H9 (cell line): ENCODE measurements at regions not wholly inside any gene's neighbourhood (a gene's known extent, or its start where the extent isn't known, plus 50 kb on each side); places are given as distances from the start of the nearest gene placed in this dataset.
A peak's percentile ranks its signal among the peaks of the same experiment; 100 is the strongest.

ENCODE experiments used
- DNase-seq: peaks from one replicate; pipeline ENCODE4 v3.0.0-alpha.2; 2017
- H2AFZ ChIP-seq: one replicate; pipeline ENCODE4 v1.6.1; 2013; ENCODE audit warnings: mild to moderate bottlenecking, low read length, control low read depth, moderate library complexity
- H2AK5ac ChIP-seq: 2 replicates; pipeline ENCODE4 v1.6.1; 2013; ENCODE audit warnings: low read length, control low read depth, mixed read lengths; ENCODE audit not compliant: insufficient read length
- H2BK120ac ChIP-seq: one replicate; pipeline ENCODE4 v1.6.1; 2013; ENCODE audit warnings: low read depth, mild to moderate bottlenecking, low read length, control low read depth, inconsistent platforms; ENCODE audit not compliant: poor library complexity, severe bottlenecking
- H2BK12ac ChIP-seq: 2 replicates; pipeline ENCODE4 v1.6.1; 2013; ENCODE audit warnings: low read length, control low read depth, mixed read lengths, low read depth; ENCODE audit not compliant: insufficient read length
- H2BK15ac ChIP-seq: 2 replicates; pipeline ENCODE4 v1.6.1; 2013; ENCODE audit warnings: low read depth, low read length, control low read depth
- H2BK20ac ChIP-seq: one replicate; pipeline ENCODE4 v1.6.1; 2013; ENCODE audit warnings: low read depth, mild to moderate bottlenecking, low read length, control low read depth, inconsistent platforms; ENCODE audit not compliant: poor library complexity, severe bottlenecking
- H2BK5ac ChIP-seq: 2 replicates; pipeline ENCODE4 v1.6.1; 2013; ENCODE audit warnings: low read length, control low read depth, mixed read lengths; ENCODE audit not compliant: insufficient read length
- H3K14ac ChIP-seq: 2 replicates; pipeline ENCODE4 v1.6.1; 2013; ENCODE audit warnings: low read length, control low read depth; ENCODE audit not compliant: insufficient read depth
- H3K18ac ChIP-seq: 2 replicates; pipeline ENCODE4 v1.6.1; 2013; ENCODE audit warnings: low read depth, mild to moderate bottlenecking, mixed read lengths, low read length, control low read depth; ENCODE audit not compliant: insufficient read length
- H3K23ac ChIP-seq: 2 replicates; pipeline ENCODE4 v1.6.1; 2013; ENCODE audit warnings: low read length, control low read depth, mixed read lengths, low read depth; ENCODE audit not compliant: insufficient read length
- H3K23me2 ChIP-seq: 2 replicates; pipeline ENCODE4 v1.6.1; 2013; ENCODE audit warnings: low read depth, mild to moderate bottlenecking, mixed read lengths, low read length, control low read depth; ENCODE audit not compliant: insufficient read length, poor library complexity, severe bottlenecking
- H3K27ac ChIP-seq: 2 replicates; pipeline ENCODE4 v1.5.1; 2013; ENCODE audit warnings: low read length, control low read depth, mixed read lengths, low read depth; ENCODE audit not compliant: insufficient read length
- H3K27me3 ChIP-seq: 2 replicates; pipeline ENCODE4 v1.6.1; 2013; ENCODE audit warnings: low read length, control low read depth, inconsistent platforms; ENCODE audit not compliant: insufficient read depth
- H3K4ac ChIP-seq: 2 replicates; pipeline ENCODE4 v1.6.1; 2013; ENCODE audit warnings: low read depth, mild to moderate bottlenecking, control low read depth, inconsistent platforms, low read length, moderate library complexity
- H3K4me1 ChIP-seq: 2 replicates; pipeline ENCODE4 v1.6.1; 2013; ENCODE audit warnings: low read length, control low read depth, inconsistent platforms; ENCODE audit not compliant: insufficient read depth
- H3K4me2 ChIP-seq: 2 replicates; pipeline ENCODE4 v1.6.1; 2013; ENCODE audit warnings: low read length, control low read depth, mixed read lengths; ENCODE audit not compliant: insufficient read length, insufficient read depth
- H3K56ac ChIP-seq: 2 replicates; pipeline ENCODE4 v1.6.1; 2013; ENCODE audit warnings: low read depth, mild to moderate bottlenecking, mixed read lengths, low read length, control low read depth; ENCODE audit not compliant: insufficient read length
- H3K79me1 ChIP-seq: 2 replicates; pipeline ENCODE4 v1.6.1; 2013; ENCODE audit warnings: low read depth, mild to moderate bottlenecking, moderate library complexity, low read length, control low read depth, inconsistent platforms; ENCODE audit not compliant: insufficient read depth, poor library complexity, severe bottlenecking
- H3K79me2 ChIP-seq: 2 replicates; pipeline ENCODE4 v1.6.1; 2013; ENCODE audit warnings: low read length, control low read depth, inconsistent platforms; ENCODE audit not compliant: insufficient read depth
- H3K9ac ChIP-seq: 2 replicates; pipeline ENCODE4 v1.6.1; 2013; ENCODE audit warnings: low read length, control low read depth, mixed read lengths; ENCODE audit not compliant: insufficient read length; ENCODE audit errors: extremely low read depth
- H3K9me3 ChIP-seq: one replicate; pipeline ENCODE4 v1.6.1; 2013; ENCODE audit warnings: low read depth, low read length, inconsistent platforms; ENCODE audit not compliant: control insufficient read depth
- H3T11ph ChIP-seq: one replicate; pipeline ENCODE4 v1.6.1; 2013; ENCODE audit warnings: mild to moderate bottlenecking, low read length, control low read depth, inconsistent platforms
- H4K20me1 ChIP-seq: one replicate; pipeline ENCODE4 v1.6.1; 2013; ENCODE audit not compliant: control insufficient read depth, insufficient read length, insufficient read depth
- H4K5ac ChIP-seq: 2 replicates; pipeline ENCODE4 v1.6.1; 2013; ENCODE audit warnings: low read depth, mild to moderate bottlenecking, mixed read lengths, low read length, control low read depth; ENCODE audit not compliant: insufficient read length
- H4K8ac ChIP-seq: replicated peaks from 2 replicates; pipeline ENCODE4 v1.6.1; 2013; ENCODE audit warnings: low read length, control low read depth, mixed read lengths, low read depth; ENCODE audit not compliant: insufficient read length
- H4K91ac ChIP-seq: 2 replicates; pipeline ENCODE4 v1.6.1; 2013; ENCODE audit warnings: low read depth, mild to moderate bottlenecking, moderate library complexity, mixed read lengths, low read length, control low read depth; ENCODE audit not compliant: insufficient read length
- H3K27ac Mint-ChIP-seq, 3 experiments: 2 replicates in 2 of 3; 3 replicates in 1 of 3; pipeline ENCODE4 v1.8.0; 2020 to 2021; ENCODE audit warnings: mixed read lengths in 3 of 3, mild to moderate bottlenecking in 1 of 3, moderate library complexity in 1 of 3
- H3K27me3 Mint-ChIP-seq: 2 replicates; pipeline ENCODE4 v1.8.0; 2021; ENCODE audit warnings: low read depth, mild to moderate bottlenecking, moderate library complexity, mixed read lengths
- H3K36me3 Mint-ChIP-seq, 3 experiments: 2 replicates in 2 of 3; 3 replicates in 1 of 3; pipeline ENCODE4 v1.8.0; 2020 to 2021; ENCODE audit warnings: low read depth in 3 of 3, mixed read lengths in 3 of 3; ENCODE audit not compliant: insufficient read depth in 1 of 3
- H3K4me1 Mint-ChIP-seq, 2 experiments: 2 replicates each; pipeline ENCODE4 v1.8.0; 2020; ENCODE audit warnings: mixed read lengths in 2 of 2
- H3K4me3 Mint-ChIP-seq, 2 experiments: 2 replicates in 1 of 2; 3 replicates in 1 of 2; pipeline ENCODE4 v1.8.0; 2020 to 2021; ENCODE audit warnings: mild to moderate bottlenecking in 2 of 2, mixed read lengths in 2 of 2, moderate library complexity in 1 of 2
- H3K9me3 Mint-ChIP-seq, 2 experiments: 2 replicates in 1 of 2; 3 replicates in 1 of 2; pipeline ENCODE4 v1.8.0; 2020; ENCODE audit warnings: mild to moderate bottlenecking in 2 of 2, mixed read lengths in 2 of 2, moderate library complexity in 1 of 2
- WGBS: extraction: QIAGEN DNeasy Blood & Tissue Kit; methylation state at CpG from one replicate; pipeline ENCODE4 v1.1.7; 2013; ENCODE audit warnings: missing lambda C conversion rate, low lambda C conversion rate, mixed read lengths; ENCODE audit not compliant: insufficient read length; ENCODE audit errors: extremely low coverage; 5-methylcytosine and 5-hydroxymethylcytosine counted together
- TF ChIP-seq, protein P1 (sequence below): fragments of 200-600 bp; sonication (generic); conservative IDR thresholded peaks from 3 replicates; pipeline ENCODE4 v1.8.0; 2021; ENCODE audit warnings: antibody characterized with exemption, mild to moderate bottlenecking

DNA sequence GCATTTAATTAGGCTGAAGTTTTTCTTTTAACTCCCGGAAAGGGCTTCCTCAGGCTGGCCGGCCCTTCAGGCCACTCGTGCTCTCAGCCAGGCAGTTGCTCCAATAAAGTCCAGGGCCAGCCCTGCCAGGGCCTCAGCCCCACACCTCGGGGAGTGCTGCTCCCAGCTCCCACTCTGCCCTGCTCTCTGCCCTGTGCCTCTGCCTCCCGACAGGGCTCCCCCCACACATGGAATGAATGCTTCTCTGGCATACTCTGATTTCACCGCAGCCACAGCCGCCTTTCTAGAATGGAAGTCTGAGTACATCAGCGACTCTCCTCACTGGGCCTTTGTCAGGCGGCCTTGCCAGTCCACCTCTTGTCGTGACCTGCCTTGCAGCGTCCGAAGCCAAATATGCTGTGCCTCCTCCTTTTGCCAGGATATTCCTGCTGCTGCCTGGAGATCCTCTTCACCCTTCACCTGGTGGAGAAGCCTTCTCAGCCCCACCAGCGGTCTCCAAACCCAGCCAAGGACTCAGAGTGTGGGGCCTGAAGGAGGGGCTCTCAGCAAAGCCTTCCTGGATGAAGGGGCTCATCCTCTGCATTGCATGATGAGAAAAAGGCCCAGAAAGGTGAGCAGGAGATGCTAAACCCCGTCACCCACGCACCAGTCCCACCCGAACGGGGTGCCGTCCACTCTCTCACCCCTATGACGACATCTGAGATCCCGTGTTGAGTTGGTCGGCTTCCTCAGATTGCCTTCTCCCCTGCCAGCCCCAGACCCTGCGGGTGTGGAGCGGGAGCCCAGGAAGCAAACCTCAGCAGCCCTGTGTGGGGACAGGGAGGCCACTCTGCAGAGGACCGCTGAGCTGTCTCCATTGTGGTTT, 472.7 kb upstream of the HS6ST1 start:
- Histone ChIP-seq H4K8ac (no peak overlapping the region), H3K79me1 (no peaks in the 10 kb centered on the region), H3K18ac (no peak overlapping the region), H4K91ac (no peak overlapping the region), H2BK5ac (no peak overlapping the region), H3K27me3 (no peaks in the 10 kb centered on the region), H3K56ac (no peak overlapping the region), H4K20me1 (no peaks in the 10 kb centered on the region), H3K9me3 (no peaks in the 10 kb centered on the region), H2AFZ (no peak overlapping the region), H4K5ac (no peak overlapping the region), H3K4me1 (no peaks in the 10 kb centered on the region; the same call in 1 of the 2 replicates), H2BK12ac (no peak overlapping the region), H3K4ac (no peak overlapping the region), H2BK15ac (no peak overlapping the region), H3K27ac (no peak overlapping the region), H2AK5ac (no peak overlapping the region), H3K23me2 (no peaks in the 10 kb centered on the region), H3K4me2 (no peak overlapping the region), H3K23ac (no peak overlapping the region), H2BK20ac (no peak overlapping the region), H3K9ac (no peak overlapping the region), H3K79me2 (no peaks in the 10 kb centered on the region), H3T11ph (no peak overlapping the region), H2BK120ac (no peak overlapping the region), H3K14ac (no peak overlapping the region)
- Mint-ChIP-seq H3K9me3 (peaks cover 7 to 9% of the 10 kb centered on the region in 2 experiments; a peak in 3 of 5 replicates), H3K4me1 (peaks cover 13 to 23% of the 10 kb centered on the region in 2 experiments), H3K36me3 (peaks cover 0 to 5% (median 0%) of the 10 kb centered on the region in 3 experiments; a peak in 2 of 7 replicates), H3K4me3 (no peak overlapping the region; a peak in 1 of 5 replicates), H3K27ac (peak overlapping the region in 2 of 3 experiments; percentile 19 to 60; a peak in 2 of 7 replicates), H3K27me3 (no peaks in the 10 kb centered on the region)
- TF ChIP-seq, protein P1, sequence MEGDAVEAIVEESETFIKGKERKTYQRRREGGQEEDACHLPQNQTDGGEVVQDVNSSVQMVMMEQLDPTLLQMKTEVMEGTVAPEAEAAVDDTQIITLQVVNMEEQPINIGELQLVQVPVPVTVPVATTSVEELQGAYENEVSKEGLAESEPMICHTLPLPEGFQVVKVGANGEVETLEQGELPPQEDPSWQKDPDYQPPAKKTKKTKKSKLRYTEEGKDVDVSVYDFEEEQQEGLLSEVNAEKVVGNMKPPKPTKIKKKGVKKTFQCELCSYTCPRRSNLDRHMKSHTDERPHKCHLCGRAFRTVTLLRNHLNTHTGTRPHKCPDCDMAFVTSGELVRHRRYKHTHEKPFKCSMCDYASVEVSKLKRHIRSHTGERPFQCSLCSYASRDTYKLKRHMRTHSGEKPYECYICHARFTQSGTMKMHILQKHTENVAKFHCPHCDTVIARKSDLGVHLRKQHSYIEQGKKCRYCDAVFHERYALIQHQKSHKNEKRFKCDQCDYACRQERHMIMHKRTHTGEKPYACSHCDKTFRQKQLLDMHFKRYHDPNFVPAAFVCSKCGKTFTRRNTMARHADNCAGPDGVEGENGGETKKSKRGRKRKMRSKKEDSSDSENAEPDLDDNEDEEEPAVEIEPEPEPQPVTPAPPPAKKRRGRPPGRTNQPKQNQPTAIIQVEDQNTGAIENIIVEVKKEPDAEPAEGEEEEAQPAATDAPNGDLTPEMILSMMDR, result no peak
- WGBS, result no CpG with 5 or more reads among the region's 24 CpGs
- DNase-seq, result peak; percentile 20
